LNCaP clone FGC (cell line): ENCODE measurements at regions not wholly inside any gene's neighbourhood (a gene's known extent, or its start where the extent isn't known, plus 50 kb on each side); places are given as distances from the start of the nearest gene placed in this dataset.
A peak's percentile ranks its signal among the peaks of the same experiment; 100 is the strongest.

ENCODE experiments used
- DNase-seq: peaks from one replicate; pipeline ENCODE4 v3.0.0-alpha.2; 2011; ENCODE audit warnings: low read depth
- H3K4me3 ChIP-seq: 2 replicates; pipeline ENCODE4 v1.5.1; 2011; ENCODE audit warnings: mild to moderate bottlenecking, low read depth, low read length, control low read depth
- CTCF ChIP-seq: IDR thresholded peaks from 2 replicates; pipeline ENCODE4 v1.5.1; 2012; ENCODE audit warnings: mild to moderate bottlenecking; ENCODE audit not compliant: control insufficient read depth, insufficient read depth; ENCODE audit errors: extremely low read depth

GRCh38 chr3:96192966-96193550, 621.3 kb upstream of the EPHA6 start:
- no peak overlapping the region for H3K4me3 ChIP-seq
- TF ChIP-seq CTCF, result no peak

GRCh38 chr3:96200897-96201296, 613.5 kb upstream of the EPHA6 start:
- no peak overlapping the region for H3K4me3 ChIP-seq
- DNase-seq, result no peak
- no peak for TF ChIP-seq CTCF

More at GRCh38 chr3:96192966-96193550, 621.3 kb upstream of the EPHA6 start:
- DNase-seq, result no peak

- TF ChIP-seq CTCF, result no peak
- no peak for DNase-seq
- no peak overlapping the region for H3K4me3 ChIP-seq
Observed at GRCh38 chr3:96201463-96201862, 612.9 kb upstream of the EPHA6 start.

- TF ChIP-seq CTCF, result no peak
- H3K4me3 ChIP-seq, result no peak overlapping the region
- DNase-seq, result no peak
Observed at GRCh38 chr3:96202181-96202580, 612.2 kb upstream of the EPHA6 start.

GRCh38 chr3:96209699-96210098, 604.7 kb upstream of the EPHA6 start:
- no peak for DNase-seq
- no peak for TF ChIP-seq CTCF
- H3K4me3 ChIP-seq, result no peak overlapping the region

- TF ChIP-seq CTCF, result peak; percentile 38; the same call in 1 of the 2 replicates
- no peak overlapping the region for H3K4me3 ChIP-seq
- no peak for DNase-seq
Observed at GRCh38 chr3:96213393-96213792, 601.0 kb upstream of the EPHA6 start.

- no peak for DNase-seq
- no peak for TF ChIP-seq CTCF
- no peak overlapping the region for H3K4me3 ChIP-seq
Observed at GRCh38 chr3:96214941-96215340, 599.5 kb upstream of the EPHA6 start.
